AG10803 (cell line): ENCODE measurements at regions not wholly inside any gene's neighbourhood (a gene's known extent, or its start where the extent isn't known, plus 50 kb on each side); places are given as distances from the start of the nearest gene placed in this dataset.
"Not testable (repeated sequence)": the region's sequence is repeated elsewhere in the genome, so short reads cannot be mapped to it uniquely, and the experiment has no call there.

Experiments
- DNase-seq: peaks from one replicate; pipeline ENCODE4 v3.0.0; 2010; ENCODE audit warnings: low read depth
- H3K4me3 ChIP-seq: 2 replicates; pipeline ENCODE4 v1.5.1; 2011; ENCODE audit warnings: mild to moderate bottlenecking, low read length, control low read depth
- TF ChIP-seq, protein P1 (sequence below): conservative IDR thresholded peaks from 2 replicates; pipeline ENCODE4 v1.5.1; 2011; ENCODE audit warnings: mild to moderate bottlenecking, low read length, control low read depth, inconsistent platforms

DNA sequence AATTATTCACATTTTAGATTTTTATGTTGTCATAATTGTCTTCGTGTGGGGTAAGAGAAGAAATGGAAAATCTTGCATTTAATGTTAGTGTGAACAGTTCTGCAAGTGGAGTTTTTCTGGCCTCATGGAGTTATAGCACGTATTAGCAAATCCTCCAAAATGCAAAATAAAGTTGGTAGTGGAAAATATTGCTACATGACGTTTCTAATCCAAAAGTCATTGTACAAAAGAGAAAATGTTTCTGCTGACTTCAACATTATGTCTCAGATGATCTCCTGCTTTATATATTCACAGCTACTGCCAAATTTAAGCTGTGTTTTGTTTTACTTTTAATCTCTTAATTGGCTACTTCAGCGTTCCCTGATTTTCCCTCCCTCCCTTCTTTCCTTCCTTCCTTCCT, 1804.0 kb upstream of the RAG2 start:
- no peak for DNase-seq
- H3K4me3 ChIP-seq = no peak overlapping the region
- TF ChIP-seq, protein P1, sequence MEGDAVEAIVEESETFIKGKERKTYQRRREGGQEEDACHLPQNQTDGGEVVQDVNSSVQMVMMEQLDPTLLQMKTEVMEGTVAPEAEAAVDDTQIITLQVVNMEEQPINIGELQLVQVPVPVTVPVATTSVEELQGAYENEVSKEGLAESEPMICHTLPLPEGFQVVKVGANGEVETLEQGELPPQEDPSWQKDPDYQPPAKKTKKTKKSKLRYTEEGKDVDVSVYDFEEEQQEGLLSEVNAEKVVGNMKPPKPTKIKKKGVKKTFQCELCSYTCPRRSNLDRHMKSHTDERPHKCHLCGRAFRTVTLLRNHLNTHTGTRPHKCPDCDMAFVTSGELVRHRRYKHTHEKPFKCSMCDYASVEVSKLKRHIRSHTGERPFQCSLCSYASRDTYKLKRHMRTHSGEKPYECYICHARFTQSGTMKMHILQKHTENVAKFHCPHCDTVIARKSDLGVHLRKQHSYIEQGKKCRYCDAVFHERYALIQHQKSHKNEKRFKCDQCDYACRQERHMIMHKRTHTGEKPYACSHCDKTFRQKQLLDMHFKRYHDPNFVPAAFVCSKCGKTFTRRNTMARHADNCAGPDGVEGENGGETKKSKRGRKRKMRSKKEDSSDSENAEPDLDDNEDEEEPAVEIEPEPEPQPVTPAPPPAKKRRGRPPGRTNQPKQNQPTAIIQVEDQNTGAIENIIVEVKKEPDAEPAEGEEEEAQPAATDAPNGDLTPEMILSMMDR = no peak

DNA sequence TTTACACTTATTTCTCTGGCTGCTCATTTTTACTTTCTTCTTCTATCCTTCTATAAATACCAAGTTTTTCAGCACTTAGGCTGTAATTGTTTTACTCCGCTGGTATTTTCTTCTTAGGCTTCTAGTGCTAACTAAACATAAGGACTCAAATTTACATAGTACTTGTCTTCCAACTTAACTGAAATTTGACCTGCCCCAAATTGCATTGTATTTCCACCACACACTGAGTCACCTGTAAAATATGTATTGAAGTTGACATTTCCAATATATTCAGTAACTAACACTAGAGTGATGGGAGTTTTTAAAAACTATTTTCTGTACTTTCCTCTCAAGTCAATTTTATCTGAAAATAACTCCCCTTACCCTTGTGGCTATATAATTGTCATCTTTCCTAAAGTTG, 1794.1 kb upstream of the RAG2 start:
- DNase-seq = no peak
- TF ChIP-seq, protein P1 = no peak
- H3K4me3 ChIP-seq = no peak overlapping the region

DNA sequence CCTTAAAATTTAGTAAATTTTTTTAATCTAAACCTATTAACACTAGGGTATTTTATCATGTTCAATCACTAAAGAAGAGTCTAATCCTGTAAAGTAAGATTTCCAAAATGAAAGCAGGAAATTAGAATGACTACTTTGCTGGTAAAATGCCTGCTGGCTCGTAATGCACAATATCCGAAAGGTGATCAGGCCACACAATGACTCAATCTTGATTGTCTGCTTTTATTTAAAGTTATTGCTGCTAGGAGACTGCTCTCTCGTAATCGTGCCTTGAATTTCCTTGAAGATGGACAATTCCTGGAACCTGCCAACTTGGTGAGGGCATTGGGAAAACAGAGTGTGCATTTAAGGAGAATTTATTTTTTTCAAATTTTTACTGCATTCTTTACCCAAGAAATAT, 1786.5 kb upstream of the RAG2 start:
- DNase-seq = no peak
- TF ChIP-seq, protein P1 = no peak
- H3K4me3 ChIP-seq = no peak overlapping the region

DNA sequence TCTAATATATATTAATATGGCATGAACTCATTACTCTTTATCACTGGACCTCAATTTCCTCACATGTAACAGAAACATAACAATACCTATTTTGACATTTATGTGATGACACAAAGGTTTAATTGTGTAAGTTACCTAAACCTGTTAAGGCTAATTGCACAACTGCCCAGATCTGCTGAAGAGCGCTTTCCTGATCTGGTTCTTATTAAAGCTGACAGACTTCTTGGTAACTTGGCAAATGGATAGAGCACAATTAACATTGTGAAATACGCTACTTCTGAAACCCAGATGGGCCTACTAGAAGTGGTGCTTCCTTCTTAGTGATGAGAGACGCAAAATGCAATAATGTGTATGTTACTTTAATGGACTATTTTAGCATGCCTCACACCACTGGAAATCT, 1767.2 kb upstream of the RAG2 start:
- no peak overlapping the region for H3K4me3 ChIP-seq
- DNase-seq = no peak
- TF ChIP-seq, protein P1 = no peak

DNA sequence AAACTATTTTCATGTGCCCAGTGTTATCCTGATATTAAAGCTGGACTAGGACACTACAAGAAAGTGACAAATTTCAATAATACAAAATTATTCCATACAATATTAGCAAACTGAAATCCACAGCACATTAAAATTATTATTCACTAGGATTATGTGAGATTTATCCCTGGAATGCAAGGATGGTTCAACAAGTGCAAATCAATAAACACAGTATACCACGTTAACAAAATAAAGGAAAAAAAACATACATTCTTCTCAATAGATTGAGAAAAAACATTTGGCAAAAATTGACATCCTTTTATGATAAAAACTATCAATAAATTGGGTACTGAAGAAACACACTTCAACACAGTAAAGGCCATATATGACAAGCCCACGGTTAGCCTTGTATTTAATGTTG, 1758.2 kb upstream of the RAG2 start:
- H3K4me3 ChIP-seq = no peak overlapping the region
- DNase-seq = no peak
- TF ChIP-seq, protein P1 = no peak

DNA sequence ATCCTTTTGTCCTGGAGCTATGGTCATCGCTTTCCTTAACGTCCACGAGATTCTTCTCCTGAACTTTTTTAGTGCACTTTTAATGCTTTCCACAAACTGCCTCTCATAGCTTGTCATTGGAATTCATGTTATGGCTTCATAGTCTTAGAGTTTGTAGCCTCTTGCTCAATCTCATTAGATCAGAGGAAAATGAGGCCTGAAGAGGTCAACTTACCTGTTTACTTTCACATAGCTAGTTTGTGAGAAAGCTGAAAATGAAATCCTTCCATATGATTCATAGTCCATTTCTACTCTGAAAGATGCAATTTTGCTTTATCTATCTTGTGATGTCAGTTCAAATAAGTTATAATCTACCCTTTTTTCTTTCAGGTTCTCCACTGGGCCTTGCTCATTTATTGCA, 1747.2 kb upstream of the RAG2 start:
- DNase-seq = no peak
- no peak overlapping the region for H3K4me3 ChIP-seq
- TF ChIP-seq, protein P1 = no peak

DNA sequence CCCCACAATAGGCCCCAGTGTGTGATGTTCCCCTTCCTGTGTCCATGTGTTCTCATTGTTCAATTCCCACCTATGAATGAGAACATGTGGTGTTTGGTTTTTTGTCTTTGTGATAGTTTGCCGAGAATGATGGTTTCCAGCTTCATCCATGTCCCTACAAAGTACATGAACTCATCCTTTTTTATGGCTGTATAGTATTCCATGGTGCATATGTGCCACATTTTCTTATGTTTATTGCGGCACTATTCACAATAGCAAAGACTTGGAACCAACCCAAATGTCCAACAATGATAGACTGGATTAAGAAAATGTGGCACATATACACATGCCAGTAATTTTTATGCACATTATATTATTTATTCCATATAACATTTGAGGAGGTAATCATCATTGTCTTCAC, 1743.6 kb upstream of the RAG2 start:
- DNase-seq, H3K4me3 ChIP-seq: not testable (repeated sequence)

DNA sequence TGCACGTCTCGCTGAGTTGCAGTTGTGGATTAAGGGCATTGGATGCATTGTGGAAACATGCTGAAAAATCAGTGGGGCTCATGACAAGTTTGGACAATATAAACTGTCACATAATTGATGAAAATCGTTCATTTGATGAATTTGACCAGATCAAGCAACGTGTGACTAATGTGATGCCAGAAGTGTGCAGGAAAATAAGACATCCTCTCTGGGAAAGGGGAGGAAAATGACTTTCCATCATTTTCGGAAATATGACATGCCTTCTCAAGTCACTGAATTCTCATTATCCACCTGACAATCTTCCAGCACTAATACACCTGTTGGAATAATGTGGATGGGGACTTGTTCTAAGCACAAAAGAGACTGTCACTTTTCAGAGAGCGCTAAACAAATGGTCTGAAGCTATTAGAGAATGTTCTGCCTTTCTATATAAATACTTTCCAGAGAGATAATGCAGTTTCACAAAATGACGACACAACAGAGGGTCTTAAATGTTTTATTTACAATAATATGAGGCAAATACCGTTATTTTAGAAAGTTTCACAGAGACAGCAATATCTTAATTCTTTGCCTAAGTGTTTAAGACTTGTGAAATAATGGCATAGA, 1741.9 kb upstream of the RAG2 start:
- TF ChIP-seq, protein P1 = no peak
- no peak for DNase-seq
- H3K4me3 ChIP-seq = no peak overlapping the region

DNA sequence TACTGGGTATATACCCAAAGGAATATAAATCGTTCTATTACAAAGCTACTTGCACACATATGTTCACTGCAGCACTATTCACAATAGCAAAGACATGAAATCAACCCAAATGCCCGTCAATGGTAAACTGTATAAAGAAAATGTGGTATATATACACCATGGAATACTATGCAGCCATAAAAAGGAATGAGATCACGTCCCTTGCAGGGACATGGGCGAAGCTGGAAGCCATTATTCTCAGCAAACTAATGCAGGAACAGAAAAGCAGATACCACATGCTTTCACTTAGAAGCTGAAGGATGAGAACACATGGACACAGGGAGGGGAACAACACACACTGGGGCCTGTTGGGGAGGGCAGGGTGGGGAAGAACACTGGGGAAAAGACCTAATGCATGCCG, 1740.0 kb upstream of the RAG2 start:
- H3K4me3 ChIP-seq, DNase-seq: not testable (repeated sequence)
